ENCODE measurements at regions not wholly inside any gene's neighbourhood (a gene's known extent, or its start where the extent isn't known, plus 50 kb on each side); places are given as distances from the start of the nearest gene placed in this dataset.

GRCh38 chr14:39593377-39593776 is 161.1 kb upstream of the FBXO33 start:
- TF ChIP-seq TOPORS (CRISPR knock-in tag; IDR thresholded peaks at IDR 0.05) (no peak), NFIC (IDR thresholded peaks at IDR 0.05; ENCODE audit: low read length) (no peak), TAF1 (CRISPR knock-in tag; IDR thresholded peaks at IDR 0.05) (no peak), CTCF (CRISPR knock-in tag; IDR thresholded peaks at IDR 0.05) (no peak), MAFK (conservative IDR thresholded peaks at IDR 0.05 in 1 of 2, IDR thresholded peaks at IDR 0.05 in 1 of 2; ENCODE audit: low read length in 2 of 2) (no peak), RNF2 (conservative IDR thresholded peaks at IDR 0.05; ENCODE audit: low read depth) (no peak), ZNF232 (CRISPR knock-in tag; IDR thresholded peaks at IDR 0.05; ENCODE audit: borderline replicate concordance) (no peak)

All from HepG2 (cell line).